H1 (cell line): ENCODE measurements at regions not wholly inside any gene's neighbourhood (a gene's known extent, or its start where the extent isn't known, plus 50 kb on each side); places are given as distances from the start of the nearest gene placed in this dataset.

Experiments used
- CTCF ChIA-PET: fragments of 300-600 bp; sonication (Branson Sonifier 250); formaldehyde crosslinking; loops from one replicate; lab custom pipeline; 2021; ENCODE audit not compliant: partially characterized antibody; lab: Charles Lee
- POLR2A ChIA-PET: fragments of 300-600 bp; sonication (Branson Sonifier 250); formaldehyde crosslinking; loops from one replicate; lab custom pipeline; 2021; ENCODE audit warnings: inconsistent platforms; ENCODE audit not compliant: partially characterized antibody; lab: Charles Lee
- DNase-seq, 2 experiments: peaks; one replicate each; pipeline versions ENCODE4 v3.0.0 to v3.0.0-alpha.2; 2010 to 2022; ENCODE audit warnings: low spot score in 2 of 2, low read depth in 1 of 2, mixed read lengths in 1 of 2
- FAIRE-seq: peaks from 2 replicates; lab custom pipeline; 2011; peaks lifted over from hg19 to GRCh38; lab: Jason Lieb, UNC
- H2AFZ ChIP-seq: 2 replicates; pipeline ENCODE4 v1.8.1; 2012; ENCODE audit warnings: low read length, inconsistent platforms
- H2AK5ac ChIP-seq: 2 replicates; pipeline ENCODE4 v1.6.1; 2013; ENCODE audit warnings: low read depth, low read length
- H2BK120ac ChIP-seq: replicated peaks from 2 replicates; pipeline ENCODE3; 2013; ENCODE audit warnings: low read depth, low read length, inconsistent platforms
- H2BK12ac ChIP-seq: 2 replicates; pipeline ENCODE4 v1.6.1; 2013; ENCODE audit warnings: low read depth, low read length
- H2BK15ac ChIP-seq: 2 replicates; pipeline ENCODE4 v1.6.1; 2013; ENCODE audit warnings: low read length
- H2BK20ac ChIP-seq: 2 replicates; pipeline ENCODE4 v1.6.1; 2013; ENCODE audit warnings: low read length
- H2BK5ac ChIP-seq: 2 replicates; pipeline ENCODE4 v1.6.1; 2013; ENCODE audit warnings: low read depth, low read length
- H3K14ac ChIP-seq: 2 replicates; pipeline ENCODE4 v1.6.1; 2013; ENCODE audit warnings: inconsistent platforms; ENCODE audit not compliant: insufficient read length
- H3K18ac ChIP-seq: 2 replicates; pipeline ENCODE4 v1.6.1; 2013; ENCODE audit warnings: low read length; ENCODE audit errors: extremely low read depth
- H3K23ac ChIP-seq: 2 replicates; pipeline ENCODE4 v1.6.1; 2013; ENCODE audit warnings: inconsistent platforms; ENCODE audit not compliant: insufficient read length
- H3K23me2 ChIP-seq: 2 replicates; pipeline ENCODE4 v1.6.1; 2013; ENCODE audit warnings: low read depth, low read length
- H3K27ac ChIP-seq: 2 replicates; pipeline ENCODE4 v1.6.1; 2011; ENCODE audit warnings: low read depth, low read length, inconsistent platforms
- H3K27me3 ChIP-seq, 4 experiments: replicated peaks in 1 of 4; 1 replicate in 1 of 4; 2 replicates in 3 of 4; pipeline versions ENCODE4 v1.6.1 to v1.8.1; 2011 to 2013; ENCODE audit warnings: low read length in 3 of 4, mild to moderate bottlenecking in 3 of 4, inconsistent platforms in 2 of 4, mixed read lengths in 2 of 4, moderate library complexity in 1 of 4; ENCODE audit not compliant: control insufficient read depth in 3 of 4, insufficient read depth in 3 of 4; ENCODE audit errors: extremely low read depth in 1 of 4
- H3K36me3 ChIP-seq, 4 experiments: 2 replicates each; pipeline versions ENCODE4 v1.6.1 to v1.8.1; 2011 to 2013; ENCODE audit warnings: mild to moderate bottlenecking in 4 of 4, low read length in 3 of 4, moderate library complexity in 2 of 4, control low read depth in 1 of 4, inconsistent platforms in 1 of 4; ENCODE audit not compliant: insufficient read depth in 4 of 4, control insufficient read depth in 2 of 4
- H3K4ac ChIP-seq: replicated peaks from 2 replicates; pipeline ENCODE3; 2013; ENCODE audit warnings: low read length, low read depth, mixed read lengths, inconsistent platforms; ENCODE audit not compliant: insufficient read length
- H3K4me1 ChIP-seq, 4 experiments: replicated peaks in 1 of 4; 1 replicate in 1 of 4; 2 replicates in 3 of 4; pipeline versions ENCODE4 v1.6.1 to v1.8.1; 2011 to 2013; ENCODE audit warnings: low read length in 3 of 4, inconsistent platforms in 2 of 4, mixed read lengths in 1 of 4; ENCODE audit not compliant: insufficient read depth in 4 of 4, control insufficient read depth in 3 of 4
- H3K4me2 ChIP-seq, 2 experiments: 2 replicates each; pipeline versions ENCODE4 v1.6.1 to v1.8.1; 2011 to 2013; ENCODE audit warnings: low read depth in 2 of 2, low read length in 2 of 2, control low read depth in 1 of 2, inconsistent platforms in 1 of 2, mild to moderate bottlenecking in 1 of 2; ENCODE audit not compliant: insufficient read depth in 1 of 2
- H3K4me3 ChIP-seq, 4 experiments: fragments of 200-600, 300-600 bp in 1 of 4; sonication (generic), shearing (Covaris generic), sonication (Bioruptor Twin) in 1 of 4; 2 replicates each; pipeline versions ENCODE4 v1.5.1 to v1.8.1; 2011 to 2016; ENCODE audit warnings: low read length in 4 of 4, low read depth in 3 of 4, control low read depth in 2 of 4, inconsistent platforms in 2 of 4, mild to moderate bottlenecking in 2 of 4, mixed read lengths in 1 of 4, moderate library complexity in 1 of 4; ENCODE audit not compliant: insufficient read depth in 2 of 4; ENCODE audit errors: extremely low read depth in 1 of 4
- H3K56ac ChIP-seq: replicated peaks from 2 replicates; pipeline ENCODE3; 2013; ENCODE audit warnings: low read depth, mild to moderate bottlenecking, mixed read lengths, low read length, inconsistent platforms; ENCODE audit not compliant: insufficient read length
- H3K79me1 ChIP-seq: 2 replicates; pipeline ENCODE4 v1.6.1; 2013; ENCODE audit warnings: low read depth, low read length, control low read depth
- H3K79me2 ChIP-seq, 2 experiments: 2 replicates each; pipeline versions ENCODE4 v1.6.1 to v1.8.1; 2012 to 2013; ENCODE audit warnings: low read length in 2 of 2, mild to moderate bottlenecking in 2 of 2, inconsistent platforms in 1 of 2; ENCODE audit not compliant: insufficient read depth in 2 of 2, control insufficient read depth in 1 of 2
- H3K9ac ChIP-seq, 4 experiments: replicated peaks in 1 of 4; 1 replicate in 1 of 4; 2 replicates in 3 of 4; pipeline versions ENCODE4 v1.6.1 to v1.8.1; 2011 to 2013; ENCODE audit warnings: low read depth in 3 of 4, low read length in 3 of 4, control low read depth in 2 of 4, mild to moderate bottlenecking in 2 of 4, moderate library complexity in 2 of 4, inconsistent platforms in 1 of 4; ENCODE audit errors: extremely low read depth in 1 of 4
- H3K9me3 ChIP-seq, 2 experiments: 2 replicates each; pipeline versions ENCODE4 v1.6.1 to v1.8.1; 2012 to 2013; ENCODE audit warnings: mild to moderate bottlenecking in 2 of 2, moderate library complexity in 2 of 2, control low read depth in 1 of 2, inconsistent platforms in 1 of 2, low read depth in 1 of 2, low read length in 1 of 2, mixed read lengths in 1 of 2; ENCODE audit not compliant: insufficient read depth in 2 of 2
- H4K20me1 ChIP-seq, 2 experiments: replicated peaks in 1 of 2; 2 replicates each; pipeline versions ENCODE3 to v1.8.1; 2011 to 2013; ENCODE audit warnings: inconsistent platforms in 2 of 2, low read length in 2 of 2, mild to moderate bottlenecking in 1 of 2; ENCODE audit not compliant: insufficient read depth in 2 of 2, control insufficient read depth in 1 of 2
- H4K5ac ChIP-seq: 2 replicates; pipeline ENCODE4 v1.6.1; 2013; ENCODE audit warnings: low read length, low read depth, mixed read lengths, inconsistent platforms; ENCODE audit not compliant: insufficient read length
- H4K8ac ChIP-seq: 2 replicates; pipeline ENCODE4 v1.8.0; 2013; ENCODE audit warnings: mild to moderate bottlenecking, moderate library complexity, low read length, inconsistent platforms; ENCODE audit not compliant: insufficient read depth; ENCODE audit errors: extremely low read depth
- H4K91ac ChIP-seq: replicated peaks from 2 replicates; pipeline ENCODE3; 2013; ENCODE audit warnings: low read length, mixed read lengths, inconsistent platforms; ENCODE audit not compliant: insufficient read length
- CBX8 ChIP-seq: fragments of 300-800, 300-1000 bp; sonication (generic); IDR thresholded peaks from 2 replicates; pipeline ENCODE4 v1.7.1; 2016; ENCODE audit warnings: low read depth, low read length, borderline replicate concordance
- CHD2 ChIP-seq: IDR thresholded peaks from 2 replicates; pipeline ENCODE4 v1.6.1; 2012; ENCODE audit warnings: low read length, improper control_type of control experiment
- CREB1 ChIP-seq: IDR thresholded peaks from 2 replicates; pipeline ENCODE4 v1.6.1; 2012; ENCODE audit warnings: inconsistent platforms
- E2F6 ChIP-seq: IDR thresholded peaks from 2 replicates; pipeline ENCODE4 v1.6.1; 2012; ENCODE audit warnings: inconsistent platforms
- HDAC2 ChIP-seq, 2 experiments: fragments of 300-600 bp in 1 of 2; sonication (generic) in 1 of 2; IDR thresholded peaks; 2 replicates each; pipeline ENCODE4 v1.6.1; 2011 to 2012; ENCODE audit warnings: low read depth in 2 of 2, low read length in 2 of 2, mild to moderate bottlenecking in 2 of 2, moderate library complexity in 2 of 2, borderline replicate concordance in 1 of 2, inconsistent platforms in 1 of 2
- JUN ChIP-seq: IDR thresholded peaks from 2 replicates; pipeline ENCODE4 v1.6.1; 2011; ENCODE audit warnings: low read depth, mild to moderate bottlenecking, improper control_type of control experiment, low read length
- KDM1A ChIP-seq: fragments of 200-600, 300-600 bp; sonication (generic); IDR thresholded peaks from 2 replicates; pipeline ENCODE4 v1.7.1; 2016; ENCODE audit warnings: mild to moderate bottlenecking, low read length, borderline replicate concordance
- POLR2AphosphoS5 ChIP-seq: IDR thresholded peaks from 2 replicates; pipeline ENCODE4 v1.6.1; 2011; ENCODE audit warnings: low read depth, low read length
- TAF1 ChIP-seq: IDR thresholded peaks from 2 replicates; pipeline ENCODE4 v1.6.1; 2011; ENCODE audit warnings: mild to moderate bottlenecking, low read depth, low read length
- USF2 ChIP-seq: IDR thresholded peaks from 2 replicates; pipeline ENCODE4 v1.6.1; 2011; ENCODE audit warnings: low read length, improper control_type of control experiment
- YY1 ChIP-seq: IDR thresholded peaks from 2 replicates; pipeline ENCODE4 v1.6.1; 2011; ENCODE audit warnings: low read depth, mild to moderate bottlenecking, low read length
- WGBS, 2 experiments: shearing (Covaris generic) in 1 of 2; methylation state at CpG; one replicate each; pipeline versions ENCODE4 v1.1.6 to v1.1.7; 2013 to 2015; ENCODE audit warnings: low lambda C conversion rate in 2 of 2, mixed read lengths in 2 of 2, inconsistent platforms in 1 of 2, low coverage in 1 of 2, missing lambda C conversion rate in 1 of 2; ENCODE audit not compliant: insufficient replicate concordance in 2 of 2, insufficient coverage in 1 of 2, insufficient read length in 1 of 2; ENCODE audit errors: extremely low coverage in 1 of 2, missing lambda C conversion rate in 1 of 2; 5-methylcytosine and 5-hydroxymethylcytosine counted together

- H3K27me3 ChIP-seq: no peaks in the 10 kb centered on the region
- ChIA-PET POLR2A (no interaction called here), CTCF (interaction anchor here (1.1 kb wide), 1 partner anchor 10 kb away, joined by 6 read pairs; no protein-coding TSS in a partner anchor)
- H3K4me2 ChIP-seq: no peak overlapping the region
- H2AFZ ChIP-seq: no peak overlapping the region
- H3K4me1 ChIP-seq: no peaks in the 10 kb centered on the region
- no peak overlapping the region for H4K8ac ChIP-seq
- no peak overlapping the region for H2BK12ac ChIP-seq
- no peak overlapping the region for H2BK5ac ChIP-seq
- no peak overlapping the region for H2BK15ac ChIP-seq
- H3K14ac ChIP-seq: no peak overlapping the region
- H3K27ac ChIP-seq: no peak overlapping the region
- H3K56ac ChIP-seq: no peak overlapping the region
- H4K91ac ChIP-seq: no peak overlapping the region
- no peaks in the 10 kb centered on the region for H4K20me1 ChIP-seq
- 84% methylated on average over 7 of the region's 7 CpGs; no CpG with 5 or more reads in 1 of the 2 experiments for WGBS, 2 experiments
- H2AK5ac ChIP-seq: no peak overlapping the region
- 0 out of 4 replicates have a peak, but pooled peaks cover 0 to 2% of the 10 kb centered on the region in 2 experiments for H3K9me3 ChIP-seq
- H3K79me1 ChIP-seq: no peaks in the 10 kb centered on the region
- H3K18ac ChIP-seq: no peak overlapping the region
- no peak overlapping the region for H3K9ac ChIP-seq
- no peak overlapping the region for H2BK20ac ChIP-seq
- no peak overlapping the region for H3K23ac ChIP-seq
- no peak overlapping the region for H3K4me3 ChIP-seq
- H3K4ac ChIP-seq: no peak overlapping the region
- no peak for DNase-seq
- H3K79me2 ChIP-seq: no peaks in the 10 kb centered on the region
- no peak for FAIRE-seq
- no peaks in the 10 kb centered on the region for H3K23me2 ChIP-seq
- no peak overlapping the region for H4K5ac ChIP-seq
- no peaks in the 10 kb centered on the region for H3K36me3 ChIP-seq
- no peak overlapping the region for H2BK120ac ChIP-seq
- no peak for TF ChIP-seq E2F6
- no peak for TF ChIP-seq USF2
- no peak for TF ChIP-seq HDAC2 (IDR thresholded peaks at IDR 0.05; ENCODE audit: borderline replicate concordance in 1 of 2, low read depth in 2 of 2, low read length in 2 of 2)
- TF ChIP-seq KDM1A: no peak
- no peak for TF ChIP-seq CHD2
- TF ChIP-seq TAF1: no peak
- TF ChIP-seq CREB1: no peak
- no peak for TF ChIP-seq YY1
- TF ChIP-seq CBX8: no peak
- TF ChIP-seq JUN: no peak
- no peak for TF ChIP-seq POLR2AphosphoS5
Observed at GRCh38 chr13:107043021-107043956, 475.4 kb upstream of the ARGLU1 start.
